Breast epithelium (tissue), 3 donors: ENCODE measurements at regions not wholly inside any gene's neighbourhood (a gene's known extent, or its start where the extent isn't known, plus 50 kb on each side); places are given as distances from the start of the nearest gene placed in this dataset.

ENCODE experiments used
- POLR2AphosphoS5 ChIP-seq, 3 donors: sonication (generic); formaldehyde crosslinking; IDR thresholded peaks; one replicate each; pipeline ENCODE4 v1.6.1; 2017; ENCODE audit warnings: antibody characterized with exemption in 3 of 3
- TF ChIP-seq, protein P1 (sequence below), 3 donors: fragments of 450-650 bp; IDR thresholded peaks; one replicate each; pipeline ENCODE4 v1.5.1; 2016 to 2017; ENCODE audit warnings: antibody characterized with exemption in 3 of 3, mild to moderate bottlenecking in 3 of 3, moderate library complexity in 3 of 3

DNA sequence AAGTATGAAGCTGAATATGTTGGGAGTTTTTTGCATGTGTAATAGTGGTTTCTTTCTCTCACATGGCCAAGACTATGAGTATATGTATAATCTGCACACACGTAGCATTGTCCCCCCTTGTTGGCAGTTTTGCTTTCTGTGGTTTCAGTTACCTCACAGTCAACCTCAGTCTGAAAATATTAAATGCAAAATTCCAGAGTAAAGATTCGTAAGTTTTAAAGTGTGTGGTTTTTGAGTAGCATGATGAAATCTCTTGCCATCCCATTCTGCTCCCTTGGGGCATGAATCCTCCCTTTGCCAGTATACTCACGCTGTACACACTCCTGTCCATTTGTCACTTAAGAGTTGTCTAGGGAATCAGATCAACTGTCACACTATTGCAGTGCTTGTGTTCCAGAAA, 742.0 kb upstream of the CCDC54 start:
- TF ChIP-seq, protein P1, sequence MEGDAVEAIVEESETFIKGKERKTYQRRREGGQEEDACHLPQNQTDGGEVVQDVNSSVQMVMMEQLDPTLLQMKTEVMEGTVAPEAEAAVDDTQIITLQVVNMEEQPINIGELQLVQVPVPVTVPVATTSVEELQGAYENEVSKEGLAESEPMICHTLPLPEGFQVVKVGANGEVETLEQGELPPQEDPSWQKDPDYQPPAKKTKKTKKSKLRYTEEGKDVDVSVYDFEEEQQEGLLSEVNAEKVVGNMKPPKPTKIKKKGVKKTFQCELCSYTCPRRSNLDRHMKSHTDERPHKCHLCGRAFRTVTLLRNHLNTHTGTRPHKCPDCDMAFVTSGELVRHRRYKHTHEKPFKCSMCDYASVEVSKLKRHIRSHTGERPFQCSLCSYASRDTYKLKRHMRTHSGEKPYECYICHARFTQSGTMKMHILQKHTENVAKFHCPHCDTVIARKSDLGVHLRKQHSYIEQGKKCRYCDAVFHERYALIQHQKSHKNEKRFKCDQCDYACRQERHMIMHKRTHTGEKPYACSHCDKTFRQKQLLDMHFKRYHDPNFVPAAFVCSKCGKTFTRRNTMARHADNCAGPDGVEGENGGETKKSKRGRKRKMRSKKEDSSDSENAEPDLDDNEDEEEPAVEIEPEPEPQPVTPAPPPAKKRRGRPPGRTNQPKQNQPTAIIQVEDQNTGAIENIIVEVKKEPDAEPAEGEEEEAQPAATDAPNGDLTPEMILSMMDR (IDR thresholded peaks at IDR 0.05): no peak
- no peak for TF ChIP-seq POLR2AphosphoS5 (IDR thresholded peaks at IDR 0.05)
